ENCODE measurements at regions not wholly inside any gene's neighbourhood (a gene's known extent, or its start where the extent isn't known, plus 50 kb on each side); places are given as distances from the start of the nearest gene placed in this dataset.

DNA sequence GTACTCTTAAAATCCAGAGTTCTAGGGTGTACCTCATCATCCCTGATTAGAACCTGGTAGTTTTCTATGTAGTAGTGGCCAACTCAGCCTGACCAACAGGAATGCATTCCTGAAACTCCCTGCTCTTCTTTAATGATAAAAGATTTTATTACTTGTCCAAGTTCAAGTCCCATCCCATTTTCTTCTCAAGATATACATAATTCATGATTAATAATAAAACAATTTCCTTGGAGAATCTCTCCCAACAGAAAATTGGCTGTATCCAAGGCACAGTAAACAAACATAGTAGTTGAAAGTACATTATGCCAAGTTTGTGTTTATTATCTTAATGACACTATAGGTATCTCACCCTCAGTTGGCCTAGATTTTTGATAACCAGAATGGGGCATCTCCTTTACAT, 714.1 kb upstream of the ADAMTS5 start:
- Histone ChIP-seq H3K4me1 (ENCODE audit: insufficient read depth, low read length, poor library complexity, severe bottlenecking) (no peaks in the 10 kb centered on the region), H3K4me3 (ENCODE audit: low read depth, low read length, poor library complexity, severe bottlenecking) (no peak overlapping the region), H3K27me3 (replicated peaks; ENCODE audit: insufficient read depth, low read depth, low read length, poor library complexity) (no peaks in the 10 kb centered on the region), H3K9me3 (ENCODE audit: low read depth, low read length, poor library complexity, severe bottlenecking) (no peaks in the 10 kb centered on the region), H3K27ac (ENCODE audit: low read depth, low read length, poor library complexity, severe bottlenecking) (no peak overlapping the region), H3K36me3 (ENCODE audit: insufficient read depth, low read length, poor library complexity, severe bottlenecking) (no peaks in the 10 kb centered on the region)
- no TSS peak for BruUV-seq (replicated peaks)
- intact Hi-C loops (cut with micrococcal nuclease; ENCODE audit: unreplicated experiment): no loop called here
- no peak for TF ChIP-seq EZH2 (IDR thresholded peaks at IDR 0.05; ENCODE audit: borderline replicate concordance, low read depth, low read length, poor library complexity, severe bottlenecking)
- TF ChIP-seq, protein P1, sequence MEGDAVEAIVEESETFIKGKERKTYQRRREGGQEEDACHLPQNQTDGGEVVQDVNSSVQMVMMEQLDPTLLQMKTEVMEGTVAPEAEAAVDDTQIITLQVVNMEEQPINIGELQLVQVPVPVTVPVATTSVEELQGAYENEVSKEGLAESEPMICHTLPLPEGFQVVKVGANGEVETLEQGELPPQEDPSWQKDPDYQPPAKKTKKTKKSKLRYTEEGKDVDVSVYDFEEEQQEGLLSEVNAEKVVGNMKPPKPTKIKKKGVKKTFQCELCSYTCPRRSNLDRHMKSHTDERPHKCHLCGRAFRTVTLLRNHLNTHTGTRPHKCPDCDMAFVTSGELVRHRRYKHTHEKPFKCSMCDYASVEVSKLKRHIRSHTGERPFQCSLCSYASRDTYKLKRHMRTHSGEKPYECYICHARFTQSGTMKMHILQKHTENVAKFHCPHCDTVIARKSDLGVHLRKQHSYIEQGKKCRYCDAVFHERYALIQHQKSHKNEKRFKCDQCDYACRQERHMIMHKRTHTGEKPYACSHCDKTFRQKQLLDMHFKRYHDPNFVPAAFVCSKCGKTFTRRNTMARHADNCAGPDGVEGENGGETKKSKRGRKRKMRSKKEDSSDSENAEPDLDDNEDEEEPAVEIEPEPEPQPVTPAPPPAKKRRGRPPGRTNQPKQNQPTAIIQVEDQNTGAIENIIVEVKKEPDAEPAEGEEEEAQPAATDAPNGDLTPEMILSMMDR (conservative IDR thresholded peaks at IDR 0.05; ENCODE audit: low read depth, low read length): no peak
- POLR2A ChIA-PET (ENCODE audit: low non-redundant PET): no interaction called here
- CTCF ChIA-PET: no interaction called here
- DNase-seq (ENCODE audit: low spot score): no peak

DNA sequence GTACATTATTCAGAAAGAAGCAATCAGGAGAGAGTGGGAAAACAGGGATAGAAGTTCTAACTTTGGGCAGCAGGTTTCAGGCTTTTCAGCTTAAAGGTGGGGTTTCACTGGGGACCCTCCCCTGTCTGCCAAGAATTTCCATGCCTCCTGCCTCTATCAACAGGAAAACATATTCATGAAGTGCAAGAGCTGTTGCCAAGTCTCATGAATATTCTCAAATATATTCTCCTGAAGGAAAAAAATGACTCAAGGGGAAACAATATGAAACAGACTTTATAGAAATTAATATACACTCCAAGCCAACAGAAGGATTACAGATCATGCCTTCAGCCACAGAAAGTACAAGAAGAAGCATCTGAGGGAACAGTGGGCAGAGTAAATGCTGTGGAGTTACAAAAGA, 713.3 kb upstream of the ADAMTS5 start:
- intact Hi-C loops (cut with micrococcal nuclease; ENCODE audit: unreplicated experiment): no loop called here
- H3K27me3 ChIP-seq (replicated peaks; ENCODE audit: insufficient read depth, low read depth, low read length, poor library complexity): no peaks in the 10 kb centered on the region
- no peak overlapping the region for H3K4me3 ChIP-seq (ENCODE audit: low read depth, low read length, poor library complexity, severe bottlenecking)
- H3K36me3 ChIP-seq (ENCODE audit: insufficient read depth, low read length, poor library complexity, severe bottlenecking): no peaks in the 10 kb centered on the region
- H3K27ac ChIP-seq (ENCODE audit: low read depth, low read length, poor library complexity, severe bottlenecking): no peak overlapping the region
- no peak for TF ChIP-seq EZH2 (IDR thresholded peaks at IDR 0.05; ENCODE audit: borderline replicate concordance, low read depth, low read length, poor library complexity, severe bottlenecking)
- TF ChIP-seq, protein P1 (conservative IDR thresholded peaks at IDR 0.05; ENCODE audit: low read depth, low read length): no peak
- no peaks in the 10 kb centered on the region for H3K9me3 ChIP-seq (ENCODE audit: low read depth, low read length, poor library complexity, severe bottlenecking)
- H3K4me1 ChIP-seq (ENCODE audit: insufficient read depth, low read length, poor library complexity, severe bottlenecking): no peaks in the 10 kb centered on the region
- no TSS peak for BruUV-seq (replicated peaks)
- no peak for DNase-seq (ENCODE audit: low spot score)
- ChIA-PET POLR2A (ENCODE audit: low non-redundant PET) (no interaction called here), CTCF (no interaction called here)

DNA sequence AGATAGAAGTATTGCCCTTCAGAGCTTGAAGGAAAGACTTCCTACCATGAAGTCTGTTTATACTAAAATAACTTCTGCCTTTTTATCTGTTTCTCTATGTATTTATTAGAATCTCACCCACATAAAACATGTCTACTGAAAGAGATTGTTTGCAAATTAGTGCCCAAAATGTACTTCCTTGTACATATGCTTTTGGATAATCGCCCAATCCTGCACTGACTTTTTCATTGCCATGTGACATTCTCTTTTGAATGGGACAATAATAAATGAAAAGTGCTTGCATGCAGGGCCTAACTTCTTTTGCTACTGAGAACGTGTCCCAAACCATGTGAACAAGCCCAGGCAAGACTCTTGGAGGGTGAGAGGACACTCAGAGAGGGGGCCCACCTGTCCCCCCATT, 711.6 kb upstream of the ADAMTS5 start:
- H3K4me1 ChIP-seq (ENCODE audit: insufficient read depth, low read length, poor library complexity, severe bottlenecking): no peaks in the 10 kb centered on the region
- no TSS peak for BruUV-seq (replicated peaks)
- H3K27ac ChIP-seq (ENCODE audit: low read depth, low read length, poor library complexity, severe bottlenecking): no peak overlapping the region
- TF ChIP-seq, protein P1 (conservative IDR thresholded peaks at IDR 0.05; ENCODE audit: low read depth, low read length): no peak
- no peak for TF ChIP-seq EZH2 (IDR thresholded peaks at IDR 0.05; ENCODE audit: borderline replicate concordance, low read depth, low read length, poor library complexity, severe bottlenecking)
- no peak overlapping the region for H3K4me3 ChIP-seq (ENCODE audit: low read depth, low read length, poor library complexity, severe bottlenecking)
- CTCF ChIA-PET: no interaction called here
- H3K36me3 ChIP-seq (ENCODE audit: insufficient read depth, low read length, poor library complexity, severe bottlenecking): no peaks in the 10 kb centered on the region
- POLR2A ChIA-PET (ENCODE audit: low non-redundant PET): interaction anchor here (0.6 kb wide), 1 partner anchor 60 kb away, joined by 3 read pairs; no protein-coding TSS in a partner anchor
- H3K27me3 ChIP-seq (replicated peaks; ENCODE audit: insufficient read depth, low read depth, low read length, poor library complexity): no peaks in the 10 kb centered on the region
- no peak for DNase-seq (ENCODE audit: low spot score)
- no peaks in the 10 kb centered on the region for H3K9me3 ChIP-seq (ENCODE audit: low read depth, low read length, poor library complexity, severe bottlenecking)
- intact Hi-C loops (cut with micrococcal nuclease; ENCODE audit: unreplicated experiment): no loop called here

All from A673 (cell line).